ENCODE measurements at regions not wholly inside any gene's neighbourhood (a gene's known extent, or its start where the extent isn't known, plus 50 kb on each side); places are given as distances from the start of the nearest gene placed in this dataset.

- Histone ChIP-seq H2AFZ (no peak overlapping the region), H3K79me2 (no peaks in the 10 kb centered on the region), H3K4me2 (ENCODE audit: low read length) (no peak overlapping the region), H3K4me1 (no peaks in the 10 kb centered on the region), H3K9me3 (ENCODE audit: control insufficient read depth, low read length) (no peaks in the 10 kb centered on the region), H3K27ac (no peak overlapping the region), H3K4me3 (ENCODE audit: low read depth, low read length) (no peak overlapping the region), H3K9ac (no peak overlapping the region), H3K27me3 (ENCODE audit: control insufficient read depth, insufficient read depth, low read length) (no peaks in the 10 kb centered on the region), H3K36me3 (ENCODE audit: control insufficient read depth, insufficient read depth, low read length) (no peaks in the 10 kb centered on the region)
- no peak for TF ChIP-seq CTCF (IDR thresholded peaks at IDR 0.05)
Observed at GRCh38 chr13:25044071-25044470, 51.9 kb upstream of the PABPC3 start.
